ENCODE measurements at regions not wholly inside any gene's neighbourhood (a gene's known extent, or its start where the extent isn't known, plus 50 kb on each side); places are given as distances from the start of the nearest gene placed in this dataset.

DNA sequence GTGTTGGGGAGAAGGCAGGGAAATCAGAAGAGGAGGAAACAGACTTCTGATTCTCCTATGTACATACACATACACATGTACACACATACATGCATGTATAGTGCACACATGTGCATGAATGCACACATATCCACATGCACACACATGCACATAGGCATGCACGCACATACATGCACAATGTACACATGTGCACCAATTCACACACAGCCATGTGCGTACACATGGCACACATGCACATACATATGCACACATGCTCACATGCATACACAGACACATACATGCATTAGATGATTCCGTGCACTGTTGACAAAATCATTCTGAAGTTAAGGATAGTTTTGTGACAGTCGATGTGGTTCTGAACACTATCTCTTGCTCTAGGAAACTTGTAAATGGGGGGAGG lies 214.0 kb upstream of the CDH13 start:
- no peak for DNase-seq (ENCODE audit: low read depth, low spot score)

DNA sequence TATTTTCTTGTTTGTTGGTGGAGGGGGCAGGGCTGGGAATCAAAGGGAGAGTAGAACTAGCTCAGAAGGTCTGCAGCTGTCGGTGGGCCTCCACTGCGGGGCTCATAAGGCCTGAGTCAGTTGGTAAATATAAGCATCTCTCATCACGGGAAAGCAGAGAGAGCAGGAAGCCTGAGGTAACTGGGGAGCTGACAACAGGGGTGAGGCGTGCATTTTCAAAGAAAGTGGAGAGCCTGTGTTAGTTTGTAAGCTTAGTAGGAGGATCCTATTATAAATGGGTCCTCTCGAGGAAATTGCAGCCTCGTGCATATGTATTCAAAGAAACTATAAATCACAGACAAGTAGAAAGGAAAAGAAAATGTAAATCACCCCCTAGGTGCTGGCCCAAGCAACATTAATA lies 221.0 kb upstream of the CDH13 start:
- no peak for DNase-seq (ENCODE audit: low read depth, low spot score)

DNA sequence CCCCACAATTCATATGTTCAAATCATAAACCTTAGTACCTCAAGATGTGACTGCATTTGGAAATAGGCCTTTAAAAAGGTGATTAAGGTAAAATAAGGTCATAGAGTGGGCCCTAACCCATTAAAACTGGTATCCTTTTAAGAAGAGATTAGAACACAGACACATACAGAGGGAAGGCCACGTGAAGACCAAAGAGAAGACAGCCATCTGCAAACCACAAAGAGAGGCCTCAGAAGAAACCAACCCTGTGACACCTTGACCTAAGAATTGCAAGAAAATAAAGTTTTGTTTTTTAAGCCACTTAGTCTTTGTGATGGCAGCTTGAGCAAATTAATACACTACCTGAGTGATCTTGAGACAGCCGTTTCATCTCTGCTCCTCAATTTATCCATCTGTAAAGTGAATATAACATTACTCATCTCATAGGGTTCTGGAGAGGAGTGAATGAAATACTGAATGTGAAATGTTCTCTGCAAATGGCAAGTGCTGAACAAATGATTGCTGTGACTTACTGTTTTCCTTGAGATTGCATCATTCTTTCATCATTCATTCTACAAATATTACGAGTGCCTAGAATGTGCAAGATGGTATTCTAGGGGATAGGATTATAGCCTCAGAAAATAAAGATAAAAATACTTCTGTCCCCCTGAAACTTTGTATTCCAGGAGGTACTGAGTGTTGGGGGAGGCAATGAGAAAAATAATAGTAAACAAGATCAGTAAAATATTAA lies 222.0 kb upstream of the CDH13 start:
- no peak for DNase-seq (ENCODE audit: low read depth, low spot score)

DNA sequence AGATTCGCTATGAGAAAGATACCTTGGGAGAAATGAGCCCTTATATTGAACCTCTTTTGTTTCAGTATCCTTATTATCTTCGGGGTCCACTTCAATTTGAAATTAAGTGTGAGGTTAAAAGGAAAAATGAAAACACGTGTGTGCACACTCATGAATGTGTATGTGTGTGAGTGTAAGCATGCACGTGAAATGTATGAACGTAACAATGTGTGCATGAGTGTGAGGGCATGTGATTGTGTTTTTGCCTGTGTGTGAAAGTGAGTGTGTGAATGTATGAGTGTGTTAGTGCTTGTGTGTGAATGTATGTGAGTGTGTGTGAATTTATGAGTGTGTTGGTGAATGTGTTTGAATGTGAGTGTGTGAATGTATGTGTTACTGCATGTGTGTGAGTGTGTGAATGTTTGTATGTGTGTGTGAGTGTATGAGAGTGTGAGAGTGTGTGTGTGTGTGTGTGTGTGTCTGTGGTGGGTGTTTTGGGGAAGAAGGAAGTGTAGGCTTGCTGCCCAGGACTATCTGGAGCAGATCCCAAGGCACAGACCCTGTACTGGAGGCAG lies 224.0 kb upstream of the CDH13 start:
- no peak for DNase-seq (ENCODE audit: low read depth, low spot score)

DNA sequence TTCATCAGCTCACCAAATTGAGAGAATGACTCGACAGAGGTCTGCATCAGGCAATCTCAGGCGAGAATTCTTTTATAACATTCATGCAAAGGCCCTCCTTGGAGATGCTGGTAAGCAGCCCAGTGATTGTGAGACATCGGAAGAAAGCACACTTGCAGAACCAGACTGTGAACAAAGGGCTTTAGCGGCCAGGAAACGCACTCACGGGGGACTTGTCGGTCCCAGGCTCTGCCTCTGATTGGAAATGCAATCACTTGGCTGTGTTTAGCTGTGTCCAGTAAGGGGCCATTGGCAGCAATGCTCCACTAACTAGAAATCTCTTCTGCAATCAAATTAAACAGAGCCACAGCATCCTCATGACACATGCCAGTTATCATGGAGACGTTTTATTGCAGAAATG lies 226.7 kb upstream of the CDH13 start:
- no peak for DNase-seq (ENCODE audit: low read depth, low spot score)

DNA sequence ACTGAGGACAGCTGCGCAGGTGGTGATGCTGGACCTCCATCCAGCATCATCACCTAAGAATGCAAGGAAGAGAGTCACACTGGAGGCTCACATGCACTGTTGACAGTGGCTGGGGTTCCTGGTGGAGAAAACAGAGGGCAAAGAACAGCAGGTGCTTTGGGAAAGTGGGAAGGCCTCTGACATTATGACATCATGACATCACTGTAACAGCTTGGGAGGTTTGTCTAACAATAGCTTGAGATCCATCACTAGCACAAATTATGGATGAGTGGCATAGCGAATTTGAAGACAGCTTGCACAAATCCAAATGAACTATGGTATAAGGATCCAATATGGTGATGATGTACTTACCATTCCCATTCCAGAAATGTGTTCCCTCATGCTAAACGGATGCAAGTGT lies 226.5 kb upstream of the MPHOSPH6 start:
- no peak for DNase-seq (ENCODE audit: low read depth, low spot score)

DNA sequence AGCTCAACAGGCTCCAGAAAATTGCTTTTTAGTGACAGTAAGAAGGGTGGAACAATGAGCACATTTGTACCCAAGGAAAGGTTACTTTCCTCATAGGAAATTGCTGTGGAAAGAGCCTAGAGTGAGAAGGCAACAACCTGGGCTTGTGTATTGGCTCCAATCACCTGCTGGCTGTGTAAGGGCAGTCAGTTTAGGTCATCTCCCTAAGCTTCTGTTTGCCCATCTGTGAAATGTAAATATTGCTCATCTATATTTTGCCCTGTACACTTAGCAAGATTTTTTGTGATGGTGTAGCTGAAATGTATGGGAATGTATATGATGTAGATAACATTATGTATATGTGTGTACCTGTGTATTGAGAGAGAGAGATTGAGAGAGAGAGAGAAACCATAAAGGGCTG lies 225.2 kb upstream of the MPHOSPH6 start:
- DNase-seq (ENCODE audit: low read depth, low spot score), result no peak

DNA sequence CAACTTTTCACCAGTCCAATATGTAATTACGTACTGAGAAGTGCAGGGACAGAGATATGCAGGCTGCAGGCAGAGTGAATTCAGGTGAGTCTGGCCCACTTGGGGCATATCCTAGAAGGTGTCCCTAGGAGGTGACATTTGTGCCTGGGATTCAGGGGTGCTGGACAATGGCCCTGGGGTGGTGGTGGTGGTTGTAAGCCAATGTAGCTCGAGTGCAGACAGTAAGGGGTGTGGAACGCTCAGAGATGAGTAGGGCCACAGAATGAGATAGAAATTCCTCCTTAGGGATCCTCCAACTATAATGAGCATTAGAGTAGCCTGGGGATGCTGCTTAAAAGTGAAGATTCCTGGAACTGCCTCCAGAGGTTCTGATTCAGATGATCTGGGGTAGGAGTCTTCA lies 221.7 kb upstream of the MPHOSPH6 start:
- no peak for DNase-seq (ENCODE audit: low read depth, low spot score)

DNA sequence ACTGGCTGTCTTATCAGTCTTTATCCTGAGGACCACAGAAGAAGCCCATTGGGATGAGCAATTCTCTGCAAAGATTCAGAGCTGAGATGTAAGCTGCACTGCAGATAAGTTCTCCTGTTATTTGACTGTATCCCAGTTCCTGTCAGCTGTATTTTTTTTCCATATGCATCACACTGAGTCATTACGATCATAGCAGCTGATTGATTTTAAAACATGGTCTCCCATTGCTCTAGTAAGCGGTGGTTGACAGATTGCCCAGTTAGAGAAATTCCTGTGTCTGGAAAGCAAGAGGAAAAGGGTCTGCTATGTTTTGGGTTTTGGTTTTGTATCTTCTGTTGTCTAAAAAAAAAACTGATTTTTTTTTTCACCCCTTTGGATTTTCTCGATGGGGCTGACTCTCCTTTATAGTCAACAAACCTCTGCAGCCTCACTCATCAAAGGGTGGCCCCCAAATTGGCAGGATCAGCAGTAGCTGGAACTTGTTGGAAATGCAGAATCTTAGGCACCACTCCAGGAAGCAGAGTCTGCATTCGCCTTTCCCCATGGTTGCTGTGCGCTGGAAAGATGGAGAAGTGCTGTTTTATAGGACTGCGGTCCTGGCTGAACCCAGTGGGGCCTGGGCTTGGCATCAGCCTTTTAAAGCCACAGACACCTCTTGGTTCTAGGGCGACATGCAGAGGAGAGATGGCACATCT lies 220.1 kb upstream of the MPHOSPH6 start:
- DNase-seq (ENCODE audit: low read depth, low spot score), result no peak

DNA sequence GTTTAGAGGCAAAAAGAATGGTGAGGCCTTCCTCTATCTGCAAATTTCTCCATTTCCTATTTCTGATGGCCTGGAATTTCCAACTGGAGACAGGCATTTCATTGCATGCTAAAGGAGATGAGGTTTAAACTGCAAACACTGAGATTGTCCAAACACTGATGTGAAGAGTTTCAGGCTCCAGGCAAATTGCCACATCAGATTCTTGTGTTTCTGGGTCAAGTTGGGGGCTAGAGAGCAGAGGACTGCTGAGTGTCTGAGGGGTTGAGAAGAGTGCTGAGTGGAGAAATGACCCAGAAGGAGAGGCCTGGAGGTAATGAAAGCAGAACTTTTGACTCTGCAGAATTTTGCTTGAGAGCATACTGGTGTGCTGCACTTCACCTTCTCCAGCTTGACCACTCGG lies 216.7 kb upstream of the MPHOSPH6 start:
- DNase-seq (ENCODE audit: low read depth, low spot score), result no peak

DNA sequence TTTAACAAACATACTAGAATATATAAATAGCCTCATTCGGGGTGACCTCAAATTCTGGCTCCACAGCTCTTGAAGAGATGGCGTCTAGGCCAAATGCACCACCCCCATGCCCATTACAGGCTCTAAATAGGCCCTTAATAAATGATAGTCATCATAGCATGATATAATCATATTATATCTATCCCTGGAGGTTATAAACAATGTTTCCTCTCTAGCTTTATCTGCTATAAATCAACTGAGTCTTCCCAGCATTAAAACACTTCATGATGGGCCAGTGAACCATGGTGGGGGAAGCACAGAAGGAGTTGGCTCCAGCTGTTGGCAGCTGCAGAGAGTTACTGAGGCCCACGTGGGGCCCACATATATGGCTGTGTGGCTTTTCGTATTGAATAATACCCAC lies 214.9 kb upstream of the MPHOSPH6 start:
- no peak for DNase-seq (ENCODE audit: low read depth, low spot score)

DNA sequence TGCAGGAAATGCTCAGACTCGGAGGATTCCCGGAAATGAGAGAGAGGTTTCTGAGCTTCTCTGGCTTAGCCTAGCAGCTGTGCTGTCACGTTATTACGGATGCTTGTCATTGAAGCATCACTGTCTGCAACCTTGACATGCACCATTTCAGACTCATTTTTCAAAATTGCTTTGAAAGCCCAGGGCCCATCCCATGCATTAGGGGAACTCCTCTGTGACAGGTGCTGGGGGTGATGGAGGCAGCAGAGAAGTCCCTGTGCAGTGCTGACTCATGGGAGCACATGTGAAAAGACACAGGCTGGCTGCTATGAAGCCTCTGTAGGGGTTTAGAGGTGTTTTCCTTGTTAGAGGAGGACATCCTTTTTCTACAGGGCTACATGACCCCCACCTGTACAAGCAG lies 214.0 kb upstream of the MPHOSPH6 start:
- DNase-seq (ENCODE audit: low read depth, low spot score), result no peak

DNA sequence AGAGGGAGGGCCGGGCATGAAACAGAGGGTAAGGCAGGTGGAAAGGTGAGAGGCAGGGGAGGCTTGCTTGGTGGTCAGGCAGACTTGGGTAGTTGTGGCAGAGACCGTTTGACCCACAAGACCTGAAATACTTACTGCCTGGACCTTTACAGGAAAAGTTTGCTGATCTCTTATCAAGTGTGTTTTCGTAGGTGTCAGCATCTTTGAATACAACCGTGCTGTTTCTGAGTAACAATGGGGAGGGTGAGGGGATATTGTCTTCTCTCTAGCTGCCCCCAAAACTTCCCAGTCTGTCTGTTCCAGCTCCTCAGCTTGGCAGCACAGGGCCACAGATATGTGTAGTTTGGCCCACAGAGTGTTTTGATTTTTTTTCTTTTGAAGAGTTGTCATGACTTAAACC lies 212.5 kb upstream of the MPHOSPH6 start:
- no peak for DNase-seq (ENCODE audit: low read depth, low spot score)

DNA sequence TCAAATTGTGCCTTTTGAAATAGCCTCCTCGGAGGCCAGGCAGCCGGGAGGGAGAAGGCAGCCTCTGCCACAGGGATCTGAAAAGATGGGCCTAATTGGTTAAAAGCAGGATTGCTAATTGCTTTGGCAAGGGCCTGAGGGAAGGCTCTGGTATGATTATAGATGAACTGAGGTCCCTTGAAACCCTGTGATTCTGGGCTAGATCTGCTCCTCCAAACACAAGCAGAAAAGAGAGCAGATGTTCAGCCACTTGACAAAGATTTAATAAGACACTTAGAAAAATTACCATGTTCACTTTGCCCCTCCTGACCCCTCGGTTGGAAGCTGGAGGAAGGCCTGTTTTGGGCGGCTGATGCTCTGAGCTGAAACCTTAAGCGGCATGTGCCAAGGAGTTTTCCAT lies 209.5 kb upstream of the MPHOSPH6 start:
- DNase-seq (ENCODE audit: low read depth, low spot score), result no peak

DNA sequence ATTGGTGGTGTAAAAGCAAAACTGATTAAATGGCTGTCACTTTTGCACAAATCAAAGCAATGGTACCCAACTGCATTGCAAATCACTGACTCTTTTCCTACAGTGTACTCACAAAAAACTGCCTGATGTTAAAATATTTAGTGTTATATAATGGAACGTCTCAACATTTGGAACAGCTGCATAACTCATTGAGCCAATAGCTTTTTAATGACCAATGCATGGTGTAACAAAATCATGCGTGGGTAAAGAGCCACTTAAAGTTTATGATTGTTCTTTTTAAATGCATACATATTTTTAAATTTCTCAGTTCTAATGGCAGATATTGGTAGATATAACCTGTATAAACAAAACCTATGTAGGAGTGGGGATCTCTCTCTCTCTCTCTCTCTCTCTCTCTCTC lies 204.0 kb upstream of the MPHOSPH6 start:
- DNase-seq (ENCODE audit: low read depth, low spot score), result no peak

DNA sequence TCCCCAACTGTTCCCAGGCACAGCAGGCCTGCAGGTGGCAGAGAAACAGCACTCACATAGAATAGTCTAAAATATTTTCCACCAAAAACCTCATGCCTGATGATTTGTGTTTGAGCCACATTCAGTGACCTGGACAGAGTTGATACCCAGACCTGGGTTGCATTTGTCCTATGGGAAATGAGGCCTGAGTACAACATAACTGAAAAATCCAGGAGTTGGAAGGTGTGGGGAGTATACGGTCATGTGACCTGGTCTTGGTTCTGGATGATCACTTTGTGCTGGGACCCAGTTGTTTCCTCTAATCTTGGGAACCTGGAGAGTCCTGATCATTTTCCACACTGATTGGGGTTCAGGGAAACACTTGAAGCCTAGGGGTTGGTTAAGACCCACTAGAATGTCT lies 200.3 kb upstream of the MPHOSPH6 start:
- DNase-seq (ENCODE audit: low read depth, low spot score), result no peak

DNA sequence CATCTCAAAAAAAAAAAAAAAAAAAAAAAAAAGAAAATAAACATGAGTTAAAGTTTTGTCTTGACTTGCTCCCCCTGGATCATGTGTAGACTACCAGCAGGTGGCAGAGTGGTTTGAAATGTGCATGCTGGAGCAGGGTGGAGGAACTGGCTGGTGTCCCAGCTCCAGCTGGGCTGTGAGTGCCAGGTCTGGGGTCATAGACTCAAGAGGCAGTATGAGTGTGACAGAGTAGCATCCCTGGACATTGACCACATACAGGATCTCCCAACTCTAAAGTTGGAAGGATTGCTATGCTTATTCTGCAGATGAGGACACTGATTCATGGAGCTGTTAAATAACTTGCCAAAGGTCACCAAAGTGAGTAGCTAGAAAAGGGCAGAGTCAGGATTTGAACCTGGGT lies 198.0 kb upstream of the MPHOSPH6 start:
- DNase-seq (ENCODE audit: low read depth, low spot score), result peak; percentile 30

DNA sequence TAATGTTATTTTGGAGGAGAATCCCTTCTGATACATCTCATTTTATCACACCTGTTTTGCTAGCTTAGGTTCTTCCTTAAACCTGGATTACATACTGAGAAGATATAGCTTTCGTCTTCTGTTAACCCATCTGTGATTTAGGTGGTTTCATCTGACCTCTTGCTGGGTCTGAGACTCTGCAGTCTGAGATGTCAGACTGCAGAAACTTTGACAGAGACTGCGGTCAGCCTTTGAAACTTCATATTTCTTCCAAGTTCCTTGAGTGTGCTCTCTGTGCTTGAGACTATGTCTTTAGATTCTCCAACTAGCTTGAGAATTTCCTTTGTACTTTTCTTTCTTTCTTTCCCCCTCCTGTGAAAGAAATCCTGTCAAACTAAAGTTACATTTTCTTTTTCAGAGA lies 196.4 kb upstream of the MPHOSPH6 start:
- no peak for DNase-seq (ENCODE audit: low read depth, low spot score)

DNA sequence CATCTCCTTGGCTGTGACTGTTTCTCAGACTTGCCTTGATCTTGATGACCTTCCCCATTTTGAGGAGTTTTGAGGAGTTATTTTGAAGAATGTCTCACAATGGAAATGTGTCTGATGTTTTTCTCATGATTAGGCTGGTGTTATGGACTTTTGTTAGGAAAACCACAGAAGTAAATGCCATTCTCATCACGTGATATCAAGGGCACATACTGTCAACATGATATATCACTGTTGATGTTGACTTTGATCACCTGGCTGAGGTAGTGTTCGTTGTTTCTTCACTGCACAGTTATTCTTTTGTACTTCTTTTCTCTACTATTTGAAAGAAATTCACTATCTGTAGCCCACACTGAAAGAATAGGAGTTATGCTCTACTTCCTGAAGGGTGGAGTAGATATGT lies 194.7 kb upstream of the MPHOSPH6 start:
- DNase-seq (ENCODE audit: low read depth, low spot score), result no peak

DNA sequence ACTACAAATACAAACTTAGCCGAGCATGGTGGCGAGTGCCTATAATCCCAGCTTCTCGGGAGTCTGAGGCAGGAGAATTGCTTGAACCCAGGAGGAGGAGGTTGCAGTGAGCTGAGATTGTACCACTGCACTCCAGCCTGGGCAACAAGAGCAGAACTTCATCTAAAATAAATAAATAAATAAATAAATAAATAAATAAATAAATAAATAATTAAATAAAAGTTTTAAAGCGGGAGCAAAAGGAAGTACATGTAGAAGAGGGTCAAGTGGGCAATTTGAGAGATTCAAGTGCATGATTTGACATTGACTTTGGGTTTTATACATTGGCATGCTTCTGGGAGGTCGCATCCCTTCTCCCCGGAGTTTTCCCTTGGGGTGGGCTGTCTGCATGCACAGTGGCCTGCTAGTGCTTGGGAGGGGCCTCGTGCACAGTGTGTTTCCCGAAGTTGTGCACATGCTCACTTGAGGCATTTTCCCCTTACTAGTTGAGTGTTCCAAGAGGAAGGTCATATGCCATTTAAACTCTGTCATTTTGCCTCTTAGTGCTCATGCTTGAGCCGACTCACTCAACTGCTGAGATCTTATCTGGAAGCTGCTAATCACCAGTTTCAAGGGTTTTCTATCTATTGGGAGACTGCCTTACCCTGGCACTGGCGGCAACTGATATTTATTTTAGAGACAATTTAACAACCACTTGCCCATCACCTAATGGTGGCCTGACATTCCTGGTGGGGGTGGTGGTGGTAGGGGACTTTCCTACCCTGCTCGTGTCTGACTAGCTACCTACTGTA lies 193.2 kb upstream of the MPHOSPH6 start:
- DNase-seq (ENCODE audit: low read depth, low spot score), result no peak

DNA sequence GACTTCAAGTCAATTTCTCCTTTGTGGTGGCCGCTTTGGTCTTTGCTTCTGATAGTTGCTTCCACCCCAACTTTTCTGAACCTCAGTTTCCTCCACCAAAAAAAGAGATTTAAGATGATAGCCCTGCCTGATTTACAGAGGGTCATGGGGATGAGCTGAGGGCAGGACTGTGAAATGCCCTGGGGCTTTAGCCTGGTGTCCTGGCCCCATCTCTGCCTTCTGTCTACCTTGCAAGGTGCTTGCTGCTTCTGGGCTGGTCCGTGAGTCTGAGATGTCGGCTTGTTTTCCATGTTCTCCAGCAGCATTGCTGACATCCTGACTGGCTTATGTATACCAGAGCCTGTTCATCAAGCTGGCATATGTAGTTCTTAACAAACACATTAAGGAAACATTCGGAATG lies 191.9 kb upstream of the MPHOSPH6 start:
- no peak for DNase-seq (ENCODE audit: low read depth, low spot score)

DNA sequence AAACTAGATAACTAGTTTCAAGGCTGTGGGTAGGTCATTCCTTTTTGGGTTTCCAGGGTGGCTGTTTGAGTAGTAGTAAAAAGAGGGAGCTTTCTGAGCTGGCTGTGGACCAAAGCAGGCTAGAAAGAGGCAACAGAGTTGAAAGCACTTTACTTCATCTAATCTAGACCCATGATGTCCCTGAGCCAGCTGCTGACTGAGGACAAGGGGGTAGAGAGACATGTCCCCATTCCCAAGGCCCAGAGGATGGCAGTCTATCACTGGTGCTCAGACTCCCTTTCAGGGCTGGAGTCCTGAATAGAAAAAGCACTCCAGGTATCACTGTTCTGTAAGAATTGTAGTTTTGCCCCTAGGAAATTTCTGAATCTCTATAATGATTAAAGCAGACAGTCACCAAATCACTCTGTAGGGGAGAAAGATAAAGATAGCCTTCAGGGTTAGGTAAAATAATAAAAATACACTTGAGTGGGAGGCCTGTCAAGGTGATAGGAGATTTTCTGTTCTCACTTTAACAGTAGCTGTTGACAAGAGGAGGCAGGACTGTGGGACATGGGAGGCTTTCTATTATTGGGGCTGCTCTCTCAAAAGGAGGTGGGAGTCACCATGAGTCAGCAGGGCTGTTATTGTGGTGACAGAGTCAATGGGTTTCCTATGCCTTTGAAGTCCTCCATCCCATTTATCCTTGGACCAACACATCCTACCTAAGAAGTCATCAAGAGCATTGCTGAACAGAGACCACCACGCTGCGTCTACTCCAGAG lies 190.2 kb upstream of the MPHOSPH6 start:
- DNase-seq (ENCODE audit: low read depth, low spot score), result no peak

Data from ELF-1 (cell line).